Stimulated activated CD8-positive, alpha-beta memory T cell treated with anti-CD3 and anti-CD28 coated beads, Interleukin-12 subunit alpha, Interleukin-12 subunit beta, amount 100 ng/mL, for 4 hours (primary cell): ENCODE measurements at regions not wholly inside any gene's neighbourhood (a gene's known extent, or its start where the extent isn't known, plus 50 kb on each side); places are given as distances from the start of the nearest gene placed in this dataset.

Experiments
- DNase-seq: peaks from one replicate; pipeline ENCODE4 v3.0.0-alpha.2; 2020; ENCODE audit warnings: low read depth

DNA sequence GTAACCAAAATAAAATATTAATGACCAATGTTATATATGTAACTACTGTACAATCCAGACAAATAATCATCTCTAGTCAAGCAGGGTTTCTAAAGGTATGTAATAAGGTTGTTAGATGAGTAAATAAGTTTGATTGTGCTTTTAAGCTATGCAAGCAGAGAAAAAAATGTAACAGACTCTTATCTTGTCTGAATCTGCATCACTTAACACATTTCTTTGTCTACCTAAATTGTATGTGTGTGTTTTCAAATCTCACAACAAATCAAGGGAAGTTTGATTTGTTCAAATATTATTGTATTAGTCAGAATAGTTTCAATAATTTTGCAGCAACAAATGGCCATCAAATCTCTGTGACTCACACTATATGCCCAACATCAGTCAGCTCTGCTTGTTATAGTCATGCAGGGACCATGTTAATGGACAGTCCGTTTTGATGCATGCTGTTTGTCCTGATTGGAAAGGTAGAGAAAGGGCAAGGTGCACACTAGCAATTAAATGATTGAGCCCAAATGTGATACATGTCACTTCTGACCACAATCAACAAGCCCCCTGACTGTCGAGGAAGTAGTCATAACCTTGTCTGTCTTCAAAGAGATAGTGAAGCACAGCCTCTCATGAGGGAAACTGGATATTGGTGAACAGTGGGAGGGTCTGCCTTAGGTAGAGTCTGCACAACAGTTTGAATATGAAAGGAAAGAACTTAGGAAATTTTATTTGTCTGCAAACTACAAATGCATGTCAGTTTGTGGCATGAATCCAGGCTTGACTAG, 349.4 kb upstream of the SATB1 start:
- no peak for DNase-seq

DNA sequence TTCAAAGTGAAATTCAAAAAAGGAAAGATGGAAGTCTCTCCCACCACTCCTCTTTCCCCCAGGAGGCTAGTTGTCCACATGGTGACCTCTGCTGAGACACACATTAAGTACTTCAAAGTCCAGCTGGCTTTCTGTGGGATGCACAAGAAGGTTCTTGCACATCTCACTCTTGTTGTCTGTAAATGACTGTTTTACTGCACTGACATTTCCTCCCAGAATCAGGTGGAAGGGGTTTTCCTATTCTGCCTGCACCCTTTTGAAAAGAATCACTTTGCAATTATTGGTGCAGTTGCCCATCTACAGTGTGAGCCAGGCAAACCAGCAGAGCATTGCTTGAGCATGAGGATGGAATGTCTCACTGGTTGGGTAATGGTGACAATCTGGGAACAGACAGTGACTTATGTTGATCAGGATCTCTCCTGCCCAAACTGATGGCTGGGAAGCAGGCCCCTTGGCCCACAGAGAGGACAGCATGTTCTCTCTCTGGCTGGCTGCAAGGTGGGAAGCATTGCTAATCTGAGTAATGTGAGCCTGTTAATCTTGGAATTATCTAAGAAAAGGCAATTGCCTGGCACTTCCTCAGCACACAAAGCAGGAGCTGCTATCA, 347.7 kb upstream of the SATB1 start:
- DNase-seq, result no peak

GRCh38 chr3:18771931-18772330, 346.8 kb upstream of the SATB1 start:
- no peak for DNase-seq

- no peak for DNase-seq
Measured at GRCh38 chr3:18770800-18771199, 345.7 kb upstream of the SATB1 start.

GRCh38 chr3:18767756-18768303, 342.7 kb upstream of the SATB1 start:
- no peak for DNase-seq

DNA sequence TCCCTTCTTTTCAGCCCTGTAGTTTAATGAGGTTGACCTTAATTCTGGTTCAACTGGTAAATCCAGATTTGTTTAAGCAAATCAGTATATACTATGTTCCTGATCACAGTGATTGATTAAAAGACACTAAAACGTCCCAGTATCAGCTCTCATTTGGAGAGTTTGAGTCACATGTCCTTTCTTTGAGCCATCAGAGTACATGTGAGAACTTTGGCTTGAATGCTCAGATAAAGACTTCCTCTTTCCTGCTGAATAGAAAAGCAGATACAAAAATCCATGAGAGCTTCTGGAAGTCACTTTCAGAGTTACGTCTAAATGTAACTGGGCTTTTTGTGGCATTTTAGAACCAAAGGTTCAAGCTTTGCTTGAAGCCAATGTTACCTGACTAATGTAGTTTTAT, 341.8 kb upstream of the SATB1 start:
- DNase-seq, result no peak

GRCh38 chr3:18765662-18766061, 340.5 kb upstream of the SATB1 start:
- no peak for DNase-seq

GRCh38 chr3:18765161-18765560, 340.0 kb upstream of the SATB1 start:
- DNase-seq, result no peak

DNA sequence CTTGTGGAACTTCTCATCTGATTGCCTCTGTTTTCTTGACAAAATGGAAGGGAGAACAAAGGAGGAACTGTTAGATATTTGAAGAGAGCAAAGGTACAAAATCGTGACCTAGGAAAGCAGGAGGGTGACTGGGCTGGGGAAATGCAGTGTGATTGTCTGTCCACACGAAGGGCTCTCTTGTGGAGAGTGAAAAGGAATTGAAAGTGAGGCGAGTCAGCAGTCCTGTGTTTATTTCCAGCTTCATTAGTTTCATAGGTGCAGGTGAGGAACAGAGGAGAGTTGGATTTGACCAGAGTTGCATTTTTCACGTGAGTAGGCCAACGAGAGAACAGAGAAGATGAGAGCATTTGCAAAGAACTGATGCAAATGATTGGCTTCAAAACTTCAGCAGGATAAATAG, 336.4 kb upstream of the SATB1 start:
- DNase-seq, result no peak

GRCh38 chr3:18758047-18758704, 333.0 kb upstream of the SATB1 start:
- DNase-seq, result no peak

- no peak for DNase-seq
Measured at GRCh38 chr3:18757476-18757875, 332.3 kb upstream of the SATB1 start.

DNA sequence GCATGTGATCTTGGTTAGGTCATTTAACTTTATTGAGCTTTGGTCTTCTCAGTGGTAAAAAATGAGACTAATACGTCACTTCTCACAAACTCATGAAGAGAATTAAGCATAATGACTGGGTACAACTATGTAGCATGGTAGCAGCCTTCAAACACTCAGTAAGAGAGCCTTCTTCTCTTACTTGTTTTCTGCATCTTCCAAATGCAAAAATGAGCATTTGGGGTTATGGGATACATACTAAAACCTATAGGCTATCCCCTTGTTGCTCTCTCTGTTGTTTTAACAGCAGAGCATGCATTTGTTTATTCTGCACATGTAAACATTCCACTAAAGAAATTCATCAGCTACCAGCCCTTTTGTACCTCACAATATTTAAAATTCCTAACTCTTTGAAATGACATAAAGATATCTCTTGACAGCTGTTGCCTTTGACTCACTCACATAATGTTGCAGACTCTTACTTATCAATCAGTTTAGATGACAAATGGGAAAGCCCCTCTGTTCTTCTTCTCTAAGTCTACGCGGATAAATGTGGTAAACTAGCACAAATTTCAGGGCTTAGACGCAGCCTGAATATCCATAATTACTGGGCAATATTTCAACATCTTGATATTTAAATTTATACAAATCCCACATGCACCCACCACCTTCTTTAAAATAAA, 327.3 kb upstream of the SATB1 start:
- DNase-seq, result no peak

DNA sequence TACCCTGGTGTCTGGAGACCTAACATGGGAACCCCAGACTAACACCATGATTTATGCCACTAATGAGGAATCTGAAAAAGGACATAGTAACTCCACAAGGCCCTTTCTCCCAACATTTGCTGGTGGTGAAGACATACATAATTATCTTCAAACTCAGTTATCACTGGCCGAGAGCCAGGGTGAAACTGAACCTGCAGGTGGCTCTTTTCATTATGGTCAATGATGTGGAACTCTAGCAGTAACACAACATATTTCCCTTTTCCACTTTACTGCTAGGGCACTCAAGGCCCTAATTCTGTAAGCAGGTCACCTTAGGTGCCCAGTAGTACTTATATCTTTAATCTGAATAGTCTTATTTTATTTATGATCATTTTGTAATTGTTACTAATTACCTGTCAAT, 326.4 kb upstream of the SATB1 start:
- DNase-seq, result no peak

- DNase-seq, result no peak
Measured at GRCh38 chr3:18747383-18747782, 322.2 kb upstream of the SATB1 start.

GRCh38 chr3:18745472-18745871, 320.3 kb upstream of the SATB1 start:
- no peak for DNase-seq

DNA sequence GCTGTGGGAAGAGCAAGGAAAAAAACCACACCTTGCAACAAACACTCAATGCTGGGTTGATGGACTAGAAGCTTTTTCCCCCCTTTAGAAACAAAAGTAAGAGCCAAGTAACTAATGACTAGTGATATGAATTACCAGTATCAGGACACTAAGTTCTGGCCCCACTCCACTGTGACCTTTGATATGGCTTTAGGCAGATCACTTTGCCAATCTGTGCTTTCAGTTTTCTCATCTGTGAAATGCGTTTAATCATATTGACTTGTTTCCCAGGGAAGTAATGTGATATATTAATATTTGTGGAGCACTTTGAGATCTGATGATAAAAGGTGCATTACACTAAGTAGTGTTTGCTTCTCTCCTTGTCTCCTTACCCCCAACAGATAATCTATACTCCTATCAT, 319.3 kb upstream of the SATB1 start:
- DNase-seq, result no peak

DNA sequence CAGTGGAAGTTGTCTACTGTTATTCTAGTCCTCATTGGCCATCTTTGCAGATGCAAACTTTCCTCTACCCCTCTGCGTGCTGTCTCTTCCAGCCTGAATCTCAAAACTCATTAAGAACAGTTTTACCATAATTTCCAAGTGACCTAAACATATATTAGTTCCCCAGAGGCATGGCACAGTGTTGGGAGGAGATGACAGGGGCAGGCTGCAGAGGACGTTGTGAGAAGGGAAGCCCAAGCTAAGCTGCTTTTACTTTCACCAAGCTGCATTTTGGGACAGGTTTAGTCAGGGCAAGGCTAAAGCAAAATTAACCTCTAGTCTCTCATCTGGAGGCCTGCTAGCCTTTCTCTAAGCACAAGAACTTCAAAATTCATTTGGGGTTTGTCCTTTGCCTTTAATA, 318.6 kb upstream of the SATB1 start:
- DNase-seq, result no peak

DNA sequence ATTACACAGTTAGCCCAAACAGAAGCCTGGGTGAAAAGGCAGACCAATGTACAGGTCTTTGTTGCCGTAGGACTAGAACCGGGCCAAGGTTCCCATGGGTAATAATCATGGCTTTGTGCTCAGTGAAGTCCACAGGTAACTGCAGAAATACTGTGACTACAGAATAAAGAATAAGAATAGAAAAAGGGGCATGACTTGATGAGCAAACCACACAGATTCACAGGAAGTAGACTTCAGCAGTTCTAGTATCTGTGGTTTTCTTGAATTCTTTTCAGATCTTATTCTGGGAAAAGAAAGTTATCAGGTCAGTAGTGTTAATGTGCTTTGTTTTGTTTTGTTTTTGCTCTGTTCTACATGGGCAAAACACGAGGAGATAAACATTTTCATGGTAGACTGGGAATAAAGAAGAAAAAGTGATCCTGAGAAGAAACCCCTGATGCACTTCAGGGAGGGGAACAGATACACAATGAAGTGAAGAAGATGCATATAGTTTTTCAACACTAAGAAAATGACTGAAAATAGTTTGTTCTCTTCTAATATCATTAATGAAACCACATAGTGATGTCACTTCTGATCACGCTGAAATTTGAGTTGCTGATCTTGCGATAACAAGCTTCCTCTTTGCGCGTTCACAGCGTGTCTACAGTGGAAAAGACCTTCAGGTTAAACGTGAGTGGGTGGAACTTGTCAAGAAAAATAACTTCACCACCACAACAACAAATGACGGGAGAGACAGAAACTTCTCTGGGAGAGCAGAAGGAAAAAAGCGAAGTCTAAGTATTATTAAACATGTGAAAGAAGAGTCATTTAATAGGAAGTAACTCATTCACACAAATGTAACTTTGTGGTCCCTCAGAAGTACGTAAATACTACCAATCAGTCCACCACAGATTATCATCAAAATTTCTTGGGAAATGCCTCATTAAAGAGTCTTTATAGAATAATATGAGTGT, 315.8 kb upstream of the SATB1 start:
- DNase-seq, result peak; percentile 26

DNA sequence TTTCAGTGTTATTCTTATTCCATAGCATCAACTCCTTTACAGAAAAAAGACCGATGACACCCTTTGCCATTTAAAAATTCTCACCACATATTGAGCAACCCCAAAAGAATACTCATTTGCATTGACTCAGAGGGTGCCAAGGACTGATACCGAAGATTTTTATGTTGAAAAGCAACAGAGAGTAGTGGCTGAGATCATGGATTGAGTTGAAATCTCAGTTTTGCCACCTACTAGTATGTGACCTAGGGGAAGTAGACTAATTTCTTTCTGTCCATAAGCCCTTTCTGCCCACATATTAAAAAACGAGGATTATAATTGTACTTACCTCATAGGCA, 313.9 kb upstream of the SATB1 start:
- DNase-seq, result no peak

- DNase-seq, result no peak
Measured at GRCh38 chr3:18738393-18739098, 313.4 kb upstream of the SATB1 start.

GRCh38 chr3:18735005-18735404, 309.9 kb upstream of the SATB1 start:
- no peak for DNase-seq
